K562 (cell line): ENCODE measurements at regions not wholly inside any gene's neighbourhood (a gene's known extent, or its start where the extent isn't known, plus 50 kb on each side); places are given as distances from the start of the nearest gene placed in this dataset.

Experiments used
- ATAC-seq: fragments of 200-7000 bp; cut with Tn5 transposase; 3 replicates; pipeline ENCODE4 v1.9.1; 2020; ENCODE audit warnings: moderate library complexity
- BruUV-seq: library from RNA; stranded (reverse); fragments of 400-500 nt; replicated peaks from 2 replicates; lab custom pipeline; 2021; lab: Mats Ljungman, UMichigan
- CTCF ChIA-PET: fragments of 300-600 bp; formaldehyde crosslinking; extraction: SDS; loops from one replicate; lab custom pipeline; 2021; ENCODE audit warnings: low intra/inter-chr PET ratio; lab: Yijun Ruan, JAX
- POLR2A ChIA-PET: fragments of 300-600, 350-650 bp; sonication (Branson Sonifier 250); formaldehyde crosslinking; extraction: SDS; loops from one replicate; lab custom pipeline; 2021; ENCODE audit warnings: antibody characterized with exemption, inconsistent platforms; lab: Yijun Ruan, JAX
- DNase-seq, 4 experiments: peaks; one replicate each; pipeline versions ENCODE4 v3.0.0 to v3.0.0-alpha.2; 2011 to 2018; ENCODE audit warnings: low spot score in 3 of 4, mixed read lengths in 3 of 4; ENCODE audit errors: extremely low read depth in 1 of 4
- FAIRE-seq: peaks from 2 replicates; lab custom pipeline; 2011; peaks lifted over from hg19 to GRCh38; lab: Jason Lieb, UNC
- H2AFZ ChIP-seq: 2 replicates; pipeline ENCODE4 v1.6.0; 2011; ENCODE audit warnings: low read depth, low read length, control low read depth, inconsistent platforms
- H3K27ac ChIP-seq: fragments of 200-600 bp; 3 replicates; pipeline ENCODE4 v1.8.0; 2011; ENCODE audit warnings: low read depth, mild to moderate bottlenecking, control low read depth, inconsistent platforms, low read length, moderate library complexity, mixed read lengths; ENCODE audit errors: extremely low read depth
- H3K27me3 ChIP-seq, 2 experiments: fragments of 300-600 bp in 1 of 2; 2 replicates in 1 of 2; 3 replicates in 1 of 2; pipeline versions ENCODE4 v1.6.0 to v1.8.0; 2011; ENCODE audit warnings: inconsistent platforms in 2 of 2, low read length in 2 of 2, mild to moderate bottlenecking in 1 of 2, mixed read lengths in 1 of 2, moderate library complexity in 1 of 2; ENCODE audit not compliant: control insufficient read depth in 2 of 2, insufficient read depth in 2 of 2
- H3K36me3 ChIP-seq: fragments of 300-600 bp; 3 replicates; pipeline ENCODE4 v1.8.0; 2011; ENCODE audit warnings: mild to moderate bottlenecking, low read length, inconsistent platforms; ENCODE audit not compliant: control insufficient read depth, insufficient read depth
- H3K4me1 ChIP-seq, 2 experiments: fragments of 200-600 bp in 1 of 2; replicated peaks in 1 of 2; 2 replicates in 1 of 2; 3 replicates in 1 of 2; pipeline versions ENCODE4 v1.5.1 to v1.8.0; 2011; ENCODE audit warnings: inconsistent platforms in 2 of 2, low read length in 2 of 2, mild to moderate bottlenecking in 1 of 2, mixed read lengths in 1 of 2, moderate library complexity in 1 of 2; ENCODE audit not compliant: control insufficient read depth in 2 of 2, insufficient read depth in 2 of 2
- H3K4me2 ChIP-seq: 2 replicates; pipeline ENCODE4 v1.6.1; 2011; ENCODE audit warnings: low read length, control low read depth, inconsistent platforms, mixed read lengths; ENCODE audit not compliant: insufficient read depth
- H3K4me3 ChIP-seq: fragments of 200-600 bp; sonication (generic), shearing (Covaris generic); 2 replicates; pipeline ENCODE4 v1.5.1; 2016; ENCODE audit warnings: control low read depth, inconsistent platforms
- H3K79me2 ChIP-seq: fragments of 200-600 bp; 3 replicates; pipeline ENCODE4 v1.8.0; 2011; ENCODE audit warnings: low read length, inconsistent platforms; ENCODE audit not compliant: control insufficient read depth, insufficient read depth
- H3K9ac ChIP-seq, 2 experiments: 2 replicates each; pipeline versions ENCODE4 v1.6.0 to v1.6.1; 2011; ENCODE audit warnings: low read depth in 2 of 2, low read length in 2 of 2, control low read depth in 1 of 2, inconsistent platforms in 1 of 2, mild to moderate bottlenecking in 1 of 2, mixed read lengths in 1 of 2; ENCODE audit not compliant: insufficient read depth in 1 of 2
- H3K9me1 ChIP-seq: one replicate; pipeline ENCODE4 v1.6.0; 2011; ENCODE audit warnings: inconsistent platforms, mild to moderate bottlenecking, low read length, moderate library complexity; ENCODE audit not compliant: control insufficient read depth, insufficient read depth
- H3K9me3 ChIP-seq: replicated peaks from 2 replicates; pipeline ENCODE4 v1.5.1; 2011; ENCODE audit warnings: low read depth, low read length, inconsistent platforms; ENCODE audit not compliant: control insufficient read depth, insufficient read depth
- H4K20me1 ChIP-seq: replicated peaks from 2 replicates; pipeline ENCODE4 v1.6.1; 2011; ENCODE audit warnings: low read length, inconsistent platforms, mixed read lengths; ENCODE audit not compliant: control insufficient read depth, insufficient read depth
- ARNT ChIP-seq, 2 experiments: fragments of 450-650 bp; IDR thresholded peaks; 2 replicates each; pipeline ENCODE4 v1.6.1; 2016; ENCODE audit warnings: mild to moderate bottlenecking in 1 of 2
- CCAR2 ChIP-seq: fragments of 200-400 bp; formaldehyde crosslinking; IDR thresholded peaks from 2 replicates; pipeline ENCODE4 v1.6.1; 2017; ENCODE audit warnings: mild to moderate bottlenecking, low read depth, low read length
- CEBPB ChIP-seq: fragments of 450-650 bp; IDR thresholded peaks from 2 replicates; pipeline ENCODE4 v1.6.1; 2016; ENCODE audit warnings: missing genetic modification characterization, missing compliant biosample characterization
- CEBPG ChIP-seq, 3 experiments: fragments of 200-800 bp in 1 of 3; sonication (Bioruptor generic) in 1 of 3; sonication (generic) in 1 of 3; formaldehyde crosslinking in 1 of 3; IDR thresholded peaks in 2 of 3; conservative IDR thresholded peaks in 1 of 3; 2 replicates each; pipeline versions ENCODE4 v1.6.1 to v1.8.0; 2016 to 2022; ENCODE audit warnings: missing compliant biosample characterization in 2 of 3, missing genetic modification characterization in 2 of 3, mild to moderate bottlenecking in 1 of 3, missing genetic modification reagents in 1 of 3
- CTBP1 ChIP-seq: fragments of 450-650 bp; IDR thresholded peaks from 2 replicates; pipeline ENCODE4 v1.6.1; 2016; ENCODE audit warnings: borderline replicate concordance
- FOS ChIP-seq: IDR thresholded peaks from 3 replicates; pipeline ENCODE4 v1.6.1; 2011; ENCODE audit not compliant: insufficient read length; ENCODE audit errors: extremely low read depth
- MAFF ChIP-seq: IDR thresholded peaks from 2 replicates; pipeline ENCODE4 v1.6.1; 2012; ENCODE audit warnings: low read length, improper control_type of control experiment
- NFYB ChIP-seq: IDR thresholded peaks from 2 replicates; pipeline ENCODE4 v1.6.1; 2011; ENCODE audit warnings: mild to moderate bottlenecking, moderate library complexity; ENCODE audit not compliant: insufficient read length; ENCODE audit errors: extremely low read depth
- PHF21A ChIP-seq: fragments of 450-650 bp; IDR thresholded peaks from 2 replicates; pipeline ENCODE4 v1.6.1; 2017; ENCODE audit warnings: low read depth, borderline replicate concordance
- RBM25 ChIP-seq: fragments of 200-400 bp; formaldehyde crosslinking; IDR thresholded peaks from 2 replicates; pipeline ENCODE4 v1.6.1; 2018; ENCODE audit warnings: low read length, low read depth, moderate library complexity; ENCODE audit not compliant: severe bottlenecking
- SNAPC5 ChIP-seq: fragments of 250-450 bp; sonication (Bioruptor Pico); IDR thresholded peaks from 2 replicates; pipeline ENCODE4 v1.8.0; 2021; ENCODE audit warnings: moderate library complexity, mild to moderate bottlenecking, inconsistent platforms
- STAT5B ChIP-seq: fragments of 250-450 bp; sonication (Bioruptor Pico); IDR thresholded peaks from 2 replicates; pipeline ENCODE4 v1.8.0; 2021; ENCODE audit warnings: mild to moderate bottlenecking, inconsistent platforms
- ZFPM2 ChIP-seq: fragments of 250-450 bp; sonication (Bioruptor Pico); IDR thresholded peaks from 2 replicates; pipeline ENCODE4 v1.5.1; 2022; ENCODE audit warnings: mild to moderate bottlenecking
- WGBS: fragments of 100-300 bp; shearing (Covaris generic); methylation state at CpG from one replicate; pipeline ENCODE4 v1.1.6; 2016; ENCODE audit warnings: low coverage, mixed read lengths; ENCODE audit not compliant: insufficient coverage; ENCODE audit errors: missing lambda C conversion rate; 5-methylcytosine and 5-hydroxymethylcytosine counted together
- in situ Hi-C: fragments of 300-500 bp; cut with MboI; formaldehyde crosslinking; loops from 4 replicates; pipeline ENCODE4 v1.15.0; 2018; ENCODE audit warnings: inconsistent platforms, mixed read lengths
- intact Hi-C: fragments of 100-400 bp; cut with micrococcal nuclease; formaldehyde crosslinking; loops from 2 replicates; pipeline ENCODE4 v1.14.2; 2022
- TF ChIP-seq, protein P1 (sequence below): fragments of 450-650 bp; conservative IDR thresholded peaks from 2 replicates; pipeline ENCODE4 v1.6.1; 2016; ENCODE audit warnings: missing genetic modification characterization, low read depth, mild to moderate bottlenecking, control low read depth, missing compliant biosample characterization

GRCh38 chr10:21014141-21014540 lies 117.0 kb upstream of the NEBL start:
- Histone ChIP-seq H3K27me3 (no peaks in the 10 kb centered on the region), H4K20me1 (no peaks in the 10 kb centered on the region), H3K79me2 (no peaks in the 10 kb centered on the region), H2AFZ (no peak overlapping the region), H3K4me1 (no peaks in the 10 kb centered on the region), H3K9me1 (no peaks in the 10 kb centered on the region), H3K36me3 (no peaks in the 10 kb centered on the region), H3K9me3 (no peaks in the 10 kb centered on the region), H3K4me2 (no peak overlapping the region), H3K27ac (no peak overlapping the region), H3K4me3 (no peak overlapping the region), H3K9ac (no peak overlapping the region)
- DNase-seq (no peak), ATAC-seq (no peak), FAIRE-seq (no peak)
- 0 out of 2 replicates have a peak, but pooled peaks have one; percentile 17 for TF ChIP-seq CEBPB (tag)
- no peak for TF ChIP-seq RBM25
- no peak for TF ChIP-seq CEBPG (CRISPR knock-in tag; IDR thresholded peaks at IDR 0.05)
- peak; percentile 31 to 42; a peak in 2 of 4 replicates for TF ChIP-seq CEBPG (tag; conservative IDR thresholded peaks at IDR 0.05 in 1 of 2, IDR thresholded peaks at IDR 0.05 in 1 of 2)
- WGBS, result 36% methylated on average over 3 of the region's 3 CpGs
- in situ Hi-C loops (no loop called here), intact Hi-C loops (no loop called here)
- no TSS peak for BruUV-seq
- CTCF ChIA-PET, result no interaction called here
- POLR2A ChIA-PET, result no interaction called here

DNA sequence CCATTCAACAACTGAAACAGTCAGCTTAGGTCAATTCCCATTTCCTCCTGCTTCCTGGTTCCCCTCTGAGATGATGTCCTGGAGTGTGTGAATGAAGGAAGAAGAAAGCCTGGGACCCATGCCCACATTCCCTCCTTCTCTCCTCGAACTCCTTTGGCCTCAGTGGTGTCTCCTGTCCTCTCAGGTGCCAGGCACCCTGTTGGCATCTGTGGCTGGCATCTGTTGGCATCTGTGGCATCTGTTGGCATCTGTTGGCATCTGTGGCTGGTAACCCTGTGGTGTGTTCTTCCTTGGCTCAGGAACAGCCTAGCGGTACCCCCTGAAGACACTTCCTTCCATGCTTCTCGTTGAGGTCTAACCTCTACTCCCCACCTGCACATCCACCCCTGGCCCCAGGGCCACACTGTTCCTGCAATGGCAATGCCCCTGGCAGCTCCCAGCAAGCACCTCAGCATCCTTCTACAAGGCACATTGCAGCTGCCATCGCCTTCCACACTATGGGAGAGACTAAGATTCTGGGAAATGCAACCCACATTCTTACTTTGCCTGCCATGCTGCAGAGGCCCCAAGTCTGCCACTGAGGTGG lies 114.4 kb upstream of the NEBL start:
- intact Hi-C loops, result no loop called here
- no peaks in the 10 kb centered on the region for H3K9me1 ChIP-seq
- H3K4me1 ChIP-seq, result no peaks in the 10 kb centered on the region
- BruUV-seq, result no TSS peak
- no peaks in the 10 kb centered on the region for H3K27me3 ChIP-seq
- FAIRE-seq (no peak), ATAC-seq (no peak), DNase-seq (no peak)
- 9% methylated on average over 4 of the region's 4 CpGs for WGBS
- no peaks in the 10 kb centered on the region for H4K20me1 ChIP-seq
- H3K9me3 ChIP-seq, result no peaks in the 10 kb centered on the region
- no peak overlapping the region for H2AFZ ChIP-seq
- no peaks in the 10 kb centered on the region for H3K36me3 ChIP-seq
- H3K27ac ChIP-seq, result no peak overlapping the region
- ChIA-PET CTCF (interaction anchor here (0.5 kb wide), 1 partner anchor 348 kb away, joined by 3 read pairs; no protein-coding TSS in a partner anchor), POLR2A (interaction anchor here (1.0 kb wide), 1 partner anchor 10 kb away, joined by 3 read pairs; no protein-coding TSS in a partner anchor)
- no peak overlapping the region for H3K4me2 ChIP-seq
- H3K4me3 ChIP-seq, result no peak overlapping the region
- no peak overlapping the region for H3K9ac ChIP-seq
- in situ Hi-C loops, result no loop called here
- no peaks in the 10 kb centered on the region for H3K79me2 ChIP-seq
- TF ChIP-seq FOS, result no peak
- no peak for TF ChIP-seq ARNT (IDR thresholded peaks at IDR 0.05)
- TF ChIP-seq PHF21A, result no peak
- no peak for TF ChIP-seq SNAPC5
- TF ChIP-seq STAT5B (CRISPR knock-in tag), result no peak
- no peak for TF ChIP-seq CCAR2
- no peak for TF ChIP-seq NFYB
- no peak for TF ChIP-seq ZFPM2 (CRISPR knock-in tag)
- no peak for TF ChIP-seq CTBP1
- TF ChIP-seq, protein P1, sequence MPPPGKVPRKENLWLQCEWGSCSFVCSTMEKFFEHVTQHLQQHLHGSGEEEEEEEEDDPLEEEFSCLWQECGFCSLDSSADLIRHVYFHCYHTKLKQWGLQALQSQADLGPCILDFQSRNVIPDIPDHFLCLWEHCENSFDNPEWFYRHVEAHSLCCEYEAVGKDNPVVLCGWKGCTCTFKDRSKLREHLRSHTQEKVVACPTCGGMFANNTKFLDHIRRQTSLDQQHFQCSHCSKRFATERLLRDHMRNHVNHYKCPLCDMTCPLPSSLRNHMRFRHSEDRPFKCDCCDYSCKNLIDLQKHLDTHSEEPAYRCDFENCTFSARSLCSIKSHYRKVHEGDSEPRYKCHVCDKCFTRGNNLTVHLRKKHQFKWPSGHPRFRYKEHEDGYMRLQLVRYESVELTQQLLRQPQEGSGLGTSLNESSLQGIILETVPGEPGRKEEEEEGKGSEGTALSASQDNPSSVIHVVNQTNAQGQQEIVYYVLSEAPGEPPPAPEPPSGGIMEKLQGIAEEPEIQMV, result no peak
- no peak for TF ChIP-seq MAFF
